GM11168 (cell line): ENCODE measurements at regions not wholly inside any gene's neighbourhood (a gene's known extent, or its start where the extent isn't known, plus 50 kb on each side); places are given as distances from the start of the nearest gene placed in this dataset.

Source experiments
- in situ Hi-C: fragments of 300-500 bp; cut with MboI; formaldehyde crosslinking; loops from one replicate; pipeline ENCODE4 v1.12.0; 2022; ENCODE audit warnings: low sequenced_read_pairs; ENCODE audit not compliant: unreplicated experiment

GRCh38 chr12:105823810-105824209, 314.9 kb downstream of the NUAK1 start:
- in situ Hi-C loops: no loop called here

GRCh38 chr12:105825141-105825540, 313.6 kb downstream of the NUAK1 start:
- in situ Hi-C loops: no loop called here

- in situ Hi-C loops: no loop called here
Measured at GRCh38 chr12:105831372-105831771, 307.4 kb downstream of the NUAK1 start.

DNA sequence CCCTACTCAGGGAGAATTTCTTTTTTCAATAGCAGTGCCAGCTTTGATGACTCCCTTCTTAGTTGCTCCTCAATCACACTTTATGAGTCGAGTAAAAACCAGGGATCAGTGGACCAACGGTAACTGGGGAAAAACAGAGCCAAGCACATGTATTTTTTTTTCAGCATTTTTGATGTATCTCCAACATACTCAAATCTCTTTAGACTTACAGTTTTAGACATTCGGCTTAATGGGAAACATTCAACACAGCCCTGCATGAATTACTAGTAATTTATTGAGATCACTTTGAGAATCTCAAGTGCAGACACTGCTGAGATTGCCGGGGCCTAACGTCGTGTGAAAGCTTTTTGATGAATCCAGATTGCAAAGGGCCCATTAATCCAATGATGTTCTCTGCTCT, 306.7 kb downstream of the NUAK1 start:
- in situ Hi-C loops: no loop called here

GRCh38 chr12:105832806-105833205, 305.9 kb downstream of the NUAK1 start:
- in situ Hi-C loops: no loop called here

DNA sequence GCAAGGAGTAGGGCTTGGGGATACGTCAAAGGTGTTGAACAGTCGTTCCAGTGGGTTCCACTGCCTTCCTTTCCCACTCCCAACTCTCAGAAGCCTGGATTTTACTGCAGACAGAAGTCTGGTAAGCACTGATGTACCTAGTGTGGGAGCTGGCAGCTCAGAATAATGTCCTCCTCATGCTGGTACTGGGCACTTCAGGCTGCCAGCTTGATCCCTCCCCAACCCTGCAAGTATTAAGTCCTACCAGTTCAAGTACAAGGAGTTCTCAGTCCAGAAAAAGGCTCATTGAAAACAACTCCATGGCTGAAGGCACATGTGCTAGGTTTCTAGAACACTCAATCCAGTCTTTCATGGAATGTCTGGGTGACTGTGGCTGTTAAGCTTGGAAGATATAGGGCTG, 304.3 kb downstream of the NUAK1 start:
- in situ Hi-C loops: no loop called here

GRCh38 chr12:105835580-105836241, 303.0 kb downstream of the NUAK1 start:
- in situ Hi-C loops: no loop called here

GRCh38 chr12:105836242-105836622, 302.5 kb downstream of the NUAK1 start:
- in situ Hi-C loops: no loop called here

GRCh38 chr12:105839629-105840127, 299.1 kb downstream of the NUAK1 start:
- in situ Hi-C loops: no loop called here

- in situ Hi-C loops: no loop called here
Measured at GRCh38 chr12:105840384-105840783, 298.4 kb downstream of the NUAK1 start.

DNA sequence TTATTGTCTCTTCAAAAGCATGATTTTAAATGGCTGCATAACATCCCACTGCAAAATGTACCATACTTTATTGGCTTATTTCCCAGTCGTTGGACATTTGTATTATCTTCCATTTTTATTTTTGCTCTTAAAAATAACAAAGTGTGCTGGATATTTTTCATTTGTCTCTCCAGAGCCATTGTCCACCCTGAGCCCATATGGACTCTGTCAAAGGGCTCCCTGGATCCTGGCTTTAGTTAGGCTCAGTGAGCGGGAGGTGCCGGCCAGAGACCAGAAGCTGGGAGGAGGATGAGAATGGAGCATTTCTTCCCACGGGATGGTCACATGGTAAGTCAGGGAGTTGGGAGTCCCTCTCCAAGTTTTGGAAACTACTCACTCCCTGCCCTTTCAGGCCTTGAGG, 296.9 kb downstream of the NUAK1 start:
- in situ Hi-C loops: no loop called here

GRCh38 chr12:105843561-105843960, 295.2 kb downstream of the NUAK1 start:
- in situ Hi-C loops: no loop called here

DNA sequence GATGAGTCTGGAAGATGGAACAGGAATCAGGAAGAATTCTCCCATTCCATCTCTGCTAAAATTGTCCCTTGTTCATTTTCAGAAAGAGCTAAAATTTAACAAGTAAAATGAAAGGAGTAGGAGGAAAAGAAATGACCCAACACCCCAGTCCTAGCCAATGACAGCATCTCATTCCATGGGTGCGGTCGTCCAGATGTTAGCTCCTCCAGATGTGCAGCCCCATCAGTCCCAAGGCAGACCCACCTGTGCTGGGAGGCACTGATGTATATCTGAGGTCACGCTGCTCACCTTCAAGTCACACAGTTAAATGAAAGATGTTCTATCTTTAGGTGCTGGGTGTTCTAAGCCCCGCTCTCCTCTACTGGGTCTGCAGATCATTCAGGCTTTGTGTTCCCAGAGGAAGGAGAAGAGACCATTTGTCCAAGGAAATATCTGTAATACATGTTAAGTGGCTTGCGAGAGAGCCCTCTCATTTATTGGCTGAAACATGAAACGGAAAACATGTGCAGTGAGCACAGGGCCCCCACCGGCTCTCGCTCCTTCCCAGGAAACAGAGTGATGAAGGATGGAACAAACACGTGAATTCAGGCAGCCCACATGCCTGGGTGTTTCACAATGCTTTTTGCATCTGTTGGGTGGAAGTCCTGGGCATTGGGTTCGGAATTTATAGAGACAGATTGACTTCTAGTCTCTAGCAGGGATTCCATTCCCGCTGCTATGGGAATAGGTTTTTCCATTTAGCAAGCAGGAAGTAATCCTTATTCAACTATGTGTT, 294.6 kb downstream of the NUAK1 start:
- in situ Hi-C loops: no loop called here

DNA sequence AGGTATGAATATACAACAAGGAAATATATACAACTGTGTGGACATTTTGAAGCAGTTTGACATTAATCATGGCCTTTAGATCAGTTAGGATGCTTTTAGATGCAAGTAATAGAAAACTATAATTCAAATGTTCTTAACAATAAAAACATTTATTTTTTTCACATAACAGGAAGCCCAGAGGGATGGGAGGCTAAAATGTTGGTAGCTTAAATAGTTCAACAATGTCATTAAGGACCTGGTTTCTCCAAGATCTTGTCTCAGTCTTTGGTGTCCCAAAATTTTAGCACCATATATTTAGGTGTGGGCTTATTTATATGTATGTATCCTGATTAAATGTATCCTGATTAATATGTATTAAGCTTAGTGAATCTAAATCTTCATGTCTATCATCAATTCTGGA, 292.4 kb downstream of the NUAK1 start:
- in situ Hi-C loops: no loop called here

- in situ Hi-C loops: no loop called here
Measured at GRCh38 chr12:105847068-105847467, 291.7 kb downstream of the NUAK1 start.

DNA sequence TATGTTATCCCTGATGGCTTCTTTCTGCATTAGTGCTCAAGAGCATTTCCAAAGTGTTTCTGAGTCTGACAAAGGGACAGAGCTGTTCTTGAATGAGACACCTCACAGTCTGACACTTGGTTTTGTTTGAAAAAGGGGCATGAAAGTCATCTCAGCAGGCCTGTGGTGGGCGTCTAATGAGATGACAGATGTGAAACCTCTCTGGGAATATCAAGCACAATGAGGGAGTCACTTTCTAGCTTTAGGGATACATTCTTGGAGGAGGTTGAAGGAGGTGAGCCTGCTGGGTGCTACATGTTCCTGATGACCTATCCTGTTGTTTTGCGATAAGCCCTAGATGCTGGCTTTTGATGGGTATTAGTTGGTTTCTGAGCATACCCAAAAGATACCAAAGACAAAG, 290.5 kb downstream of the NUAK1 start:
- in situ Hi-C loops: no loop called here

- in situ Hi-C loops: no loop called here
Measured at GRCh38 chr12:105850103-105850968, 288.4 kb downstream of the NUAK1 start.

DNA sequence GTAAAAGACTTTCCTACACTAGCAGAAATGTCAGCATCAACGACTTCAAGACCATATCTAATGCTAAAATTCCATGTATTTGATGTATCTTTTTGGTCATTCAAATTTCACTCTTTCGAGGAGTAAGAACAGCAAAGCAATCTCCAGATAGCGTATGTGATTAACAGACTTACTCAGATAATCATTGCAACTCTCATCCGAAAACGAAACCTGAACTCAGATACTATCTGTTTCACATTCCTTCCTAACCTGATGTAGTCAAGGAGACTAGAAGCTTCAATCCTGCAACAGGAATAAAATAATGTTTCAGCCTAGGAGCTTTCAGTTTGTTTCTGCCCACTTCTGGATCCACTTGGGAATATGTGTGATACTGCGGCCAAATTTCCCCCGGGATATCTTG, 286.3 kb downstream of the NUAK1 start:
- in situ Hi-C loops: no loop called here

DNA sequence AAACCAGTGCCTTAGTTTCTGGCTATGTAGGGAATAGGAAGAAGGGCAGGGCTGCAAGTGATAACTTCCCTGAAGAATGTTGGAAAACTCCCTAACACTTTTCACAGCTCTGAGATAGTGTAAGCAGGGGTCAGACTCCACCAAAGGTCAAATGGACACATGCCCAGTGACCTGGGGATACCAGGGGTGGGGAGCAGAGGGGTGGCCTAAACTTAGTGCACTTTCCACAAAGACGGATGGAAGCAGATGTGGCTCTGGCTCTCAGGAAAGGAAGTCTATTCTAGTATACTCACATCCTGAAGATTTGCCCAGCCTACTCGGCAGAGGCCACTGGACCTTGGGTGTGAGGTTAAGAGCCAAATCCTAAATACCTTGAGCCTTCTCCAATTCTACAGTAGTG, 285.8 kb downstream of the NUAK1 start:
- in situ Hi-C loops: no loop called here

- in situ Hi-C loops: no loop called here
Measured at GRCh38 chr12:105854071-105854470, 284.7 kb downstream of the NUAK1 start.
